Midbrain (tissue), 1 donor: ENCODE measurements at regions not wholly inside any gene's neighbourhood (a gene's known extent, or its start where the extent isn't known, plus 50 kb on each side); places are given as distances from the start of the nearest gene placed in this dataset.
"Not testable (repeated sequence)": the region's sequence is repeated elsewhere in the genome, so short reads cannot be mapped to it uniquely, and the experiment has no call there.

Source experiments
- DNase-seq: peaks from one replicate; lab custom pipeline; 2025; lab: John Stamatoyannopoulos, UW

DNA sequence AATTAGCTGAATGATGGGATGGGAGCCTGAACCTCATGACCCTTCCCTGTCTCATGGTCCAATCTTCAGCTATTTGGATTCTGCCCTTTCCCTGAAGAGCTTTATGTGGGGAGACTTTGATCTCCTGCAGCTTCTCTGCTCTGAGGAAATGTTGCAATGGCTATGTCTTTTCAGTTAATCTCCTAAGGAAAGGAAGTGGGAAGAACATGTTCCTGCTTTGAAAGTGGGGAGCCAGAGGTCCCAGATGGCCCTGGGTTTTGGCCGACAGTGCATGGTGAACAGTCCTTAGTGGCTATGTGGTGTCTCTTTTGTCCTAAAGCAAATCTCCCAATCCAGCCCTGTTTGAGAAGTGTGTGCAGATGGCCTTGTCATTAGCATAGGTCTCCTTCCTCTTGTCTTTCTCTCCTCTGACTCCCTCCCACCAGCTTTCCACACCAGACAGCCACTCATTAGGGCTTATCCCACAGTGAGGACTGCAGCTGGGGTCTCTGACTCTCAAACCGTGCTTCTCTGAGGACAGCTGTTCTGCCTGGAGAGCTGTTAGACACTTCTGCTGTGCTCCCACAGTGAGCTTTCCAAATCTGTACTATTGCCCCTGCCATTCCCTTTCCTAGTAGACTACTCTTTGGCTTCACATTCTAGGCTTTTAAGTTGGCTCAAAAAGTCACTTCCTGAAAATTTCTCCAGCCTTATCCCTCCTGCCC lies 365.8 kb upstream of the UMPS start:
- no peak for DNase-seq

DNA sequence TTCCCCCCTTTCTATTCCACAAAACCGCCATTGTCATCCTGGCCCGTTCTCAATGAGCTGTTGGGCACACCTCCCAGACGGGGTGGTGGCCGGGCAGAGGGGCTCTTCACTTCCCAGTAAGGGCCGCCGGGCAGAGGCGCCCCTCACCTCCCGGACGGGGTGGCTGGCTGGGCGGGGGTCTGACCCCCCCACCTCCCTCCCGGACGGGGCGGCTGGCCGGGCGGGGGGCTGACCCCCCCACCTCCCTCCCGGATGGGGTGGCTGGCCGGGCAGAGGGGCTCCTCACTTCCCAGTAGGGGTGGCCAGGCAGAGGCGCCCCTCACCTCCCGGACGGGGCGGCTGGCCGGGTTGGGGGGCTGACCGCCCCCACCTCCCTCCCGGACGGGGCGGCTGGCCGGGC lies 363.6 kb upstream of the UMPS start:
- not testable (repeated sequence) for DNase-seq

DNA sequence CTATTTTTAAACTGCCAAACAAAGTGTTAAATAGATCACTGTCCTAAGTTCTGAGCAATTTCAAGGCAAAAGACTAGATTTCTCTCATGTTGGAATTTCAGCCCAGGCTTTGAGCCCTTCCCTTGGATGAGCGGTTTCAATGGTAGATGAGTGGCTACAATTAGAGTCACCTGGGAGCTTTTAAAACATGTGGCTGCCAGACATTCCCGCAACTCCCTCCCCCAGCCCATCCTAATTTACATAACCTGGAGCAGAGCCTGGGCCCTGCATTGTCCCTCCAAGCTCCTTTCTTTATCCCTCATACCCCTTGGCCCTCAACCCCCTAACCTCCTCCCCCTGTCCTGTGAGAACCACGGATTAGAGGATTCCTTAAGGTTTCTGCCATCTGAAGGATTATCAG lies 357.5 kb upstream of the UMPS start:
- DNase-seq: no peak

DNA sequence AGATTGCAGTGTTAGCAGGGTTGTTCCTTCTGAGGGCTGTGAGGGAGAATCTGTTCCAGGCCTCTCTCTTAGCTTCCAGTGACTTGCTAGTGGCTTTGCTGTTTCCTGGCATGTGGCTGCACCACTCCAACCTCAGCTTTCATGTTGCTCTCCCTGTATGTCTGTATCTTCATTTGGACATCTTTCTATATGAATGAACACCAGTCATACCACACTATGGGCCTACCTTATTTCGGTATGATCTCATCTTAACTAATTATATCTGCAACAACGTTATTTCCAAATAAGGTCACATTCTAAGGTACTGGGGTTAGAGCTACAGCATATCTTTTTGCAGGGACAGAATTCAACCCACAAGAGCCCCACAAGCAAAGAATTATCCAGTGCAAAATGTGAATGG lies 356.7 kb upstream of the UMPS start:
- DNase-seq: no peak

DNA sequence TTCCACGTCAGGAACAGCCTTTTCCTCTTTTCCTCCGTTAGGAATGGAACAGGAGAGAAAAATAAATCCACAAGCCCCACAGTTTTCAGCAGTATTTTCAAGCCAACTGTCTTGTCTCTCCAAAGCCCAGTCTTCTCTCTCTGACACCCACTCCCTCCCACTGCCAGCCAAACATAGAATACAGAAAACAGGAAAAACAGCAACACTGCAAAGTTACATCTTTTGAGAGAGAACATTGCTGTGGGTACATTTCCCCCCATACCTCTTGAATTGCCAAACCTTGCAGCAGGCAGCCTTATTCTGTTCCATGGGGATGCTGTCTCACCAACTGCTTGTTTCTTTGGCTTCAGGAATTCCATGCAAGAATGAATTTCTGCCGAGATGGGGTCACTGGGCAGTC lies 355.7 kb upstream of the UMPS start:
- no peak for DNase-seq

DNA sequence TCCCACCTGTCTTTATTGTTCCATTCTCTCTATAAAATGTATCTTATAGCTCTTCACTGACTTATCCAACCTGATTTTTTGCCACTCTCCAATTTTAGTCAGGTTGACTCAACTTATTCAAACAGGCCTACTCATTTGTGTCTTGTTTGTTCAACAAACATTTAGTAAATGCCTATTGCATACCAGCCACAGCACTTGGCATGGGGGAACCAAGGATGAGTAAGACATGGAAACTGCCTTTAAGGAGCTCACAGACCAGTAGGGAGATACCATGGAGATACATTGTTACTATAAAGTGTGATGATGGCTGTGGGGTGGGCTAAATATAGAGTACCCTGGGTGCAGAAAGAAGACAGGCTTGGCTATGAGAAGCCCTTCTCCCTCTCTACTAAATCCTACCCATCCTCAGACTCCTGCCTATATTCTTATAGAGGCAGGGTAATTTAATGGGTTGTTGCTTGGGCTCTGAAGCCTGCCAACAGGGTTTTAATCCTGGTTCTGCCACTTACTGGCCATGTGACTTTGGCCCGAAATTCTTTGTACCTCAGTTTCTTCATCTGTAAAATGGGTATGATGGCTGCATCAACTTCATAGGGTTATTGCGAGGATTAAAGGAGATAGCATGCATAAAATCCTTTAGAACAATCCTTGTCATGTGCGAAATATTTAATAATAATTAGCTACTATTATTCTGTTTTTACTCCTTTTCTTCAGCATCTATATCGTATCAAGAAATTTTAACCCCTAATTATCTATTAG lies 348.5 kb upstream of the UMPS start:
- no peak for DNase-seq

DNA sequence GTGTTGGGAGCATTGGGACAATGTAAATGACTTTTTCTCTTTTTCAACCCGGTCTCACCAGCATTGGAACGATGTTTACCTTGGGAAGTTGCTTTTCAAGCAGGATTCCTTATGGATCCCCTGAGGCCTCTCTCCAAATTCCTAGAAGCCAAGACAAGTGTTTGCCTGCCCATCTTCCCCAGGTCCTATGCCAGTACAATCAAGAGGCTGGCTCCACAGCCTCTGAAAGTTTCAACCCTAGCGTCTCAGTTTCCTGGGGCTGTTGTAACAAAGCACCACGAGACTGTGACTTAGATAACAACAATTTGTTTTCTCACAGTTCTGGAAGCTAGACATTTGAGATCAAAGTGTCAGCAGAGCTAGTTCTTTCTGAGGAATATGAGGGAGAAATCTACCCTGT lies 347.2 kb upstream of the UMPS start:
- no peak for DNase-seq

DNA sequence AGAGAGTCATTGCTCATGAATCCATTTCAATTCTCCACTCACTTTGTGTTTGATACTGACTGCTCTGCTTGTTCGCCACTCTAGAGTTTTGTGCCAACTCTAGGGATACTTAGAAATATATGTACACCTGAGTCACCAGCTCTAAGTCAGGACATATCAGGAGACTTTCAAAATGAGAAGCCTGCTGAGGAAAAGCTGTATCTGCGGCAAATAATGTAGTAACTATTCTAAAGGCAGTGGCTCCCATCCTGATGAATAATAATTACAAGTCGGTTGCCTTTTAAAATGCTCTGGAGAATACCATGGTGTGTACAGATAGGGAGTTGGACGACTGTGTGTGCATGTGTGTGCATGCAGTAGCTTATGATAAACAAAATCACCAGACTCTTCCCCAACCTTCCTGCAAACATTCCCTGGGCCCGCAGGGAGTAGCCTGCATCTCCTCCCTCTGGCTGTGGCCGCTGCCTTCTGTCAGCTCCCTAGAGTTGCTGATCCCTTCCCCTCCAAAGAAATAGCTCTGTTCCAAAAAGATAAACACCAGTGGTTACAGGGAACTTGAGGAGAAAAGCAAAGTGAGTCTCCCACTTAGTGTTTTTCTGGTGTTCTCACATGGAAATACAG lies 346.3 kb upstream of the UMPS start:
- no peak for DNase-seq

DNA sequence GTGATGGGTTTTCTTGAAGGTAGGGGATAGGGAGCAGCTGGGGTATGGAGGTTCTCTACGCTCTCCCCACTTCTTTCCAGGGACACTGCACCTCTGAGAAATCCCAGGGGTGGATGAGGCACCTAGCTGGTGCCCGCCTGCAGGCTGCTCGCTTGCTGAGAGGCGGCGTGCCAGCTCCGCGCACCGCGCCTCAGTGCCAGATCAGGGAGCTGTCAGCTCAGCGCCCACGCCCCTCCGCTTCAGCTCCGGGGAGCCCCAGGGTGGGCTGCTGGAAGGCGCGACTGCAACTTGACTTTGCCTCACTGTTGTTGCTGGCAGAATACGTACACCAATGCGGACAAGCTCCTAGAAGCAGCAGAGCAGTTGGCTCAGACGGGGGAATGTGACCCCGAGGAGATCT lies 345.7 kb upstream of the UMPS start:
- DNase-seq: no peak

DNA sequence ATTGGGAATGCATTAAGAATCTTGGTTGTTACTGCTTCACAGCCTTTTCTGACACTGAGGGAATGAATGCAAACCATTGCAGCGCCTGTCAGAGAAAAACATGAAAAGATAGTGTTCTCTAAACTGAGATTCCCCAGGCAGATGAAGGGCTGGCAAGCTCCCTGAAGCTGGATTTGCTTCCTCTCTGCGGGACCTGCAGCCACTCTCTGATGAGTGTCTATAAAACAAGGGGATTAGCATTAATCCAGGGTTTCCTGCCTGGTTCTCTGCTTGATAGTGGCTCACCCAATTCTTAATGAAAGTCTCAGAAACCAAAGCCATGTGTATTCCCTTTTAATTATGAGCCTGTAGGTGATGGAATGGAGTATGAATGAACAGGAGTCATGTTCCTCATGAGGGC lies 344.3 kb upstream of the UMPS start:
- DNase-seq: no peak

DNA sequence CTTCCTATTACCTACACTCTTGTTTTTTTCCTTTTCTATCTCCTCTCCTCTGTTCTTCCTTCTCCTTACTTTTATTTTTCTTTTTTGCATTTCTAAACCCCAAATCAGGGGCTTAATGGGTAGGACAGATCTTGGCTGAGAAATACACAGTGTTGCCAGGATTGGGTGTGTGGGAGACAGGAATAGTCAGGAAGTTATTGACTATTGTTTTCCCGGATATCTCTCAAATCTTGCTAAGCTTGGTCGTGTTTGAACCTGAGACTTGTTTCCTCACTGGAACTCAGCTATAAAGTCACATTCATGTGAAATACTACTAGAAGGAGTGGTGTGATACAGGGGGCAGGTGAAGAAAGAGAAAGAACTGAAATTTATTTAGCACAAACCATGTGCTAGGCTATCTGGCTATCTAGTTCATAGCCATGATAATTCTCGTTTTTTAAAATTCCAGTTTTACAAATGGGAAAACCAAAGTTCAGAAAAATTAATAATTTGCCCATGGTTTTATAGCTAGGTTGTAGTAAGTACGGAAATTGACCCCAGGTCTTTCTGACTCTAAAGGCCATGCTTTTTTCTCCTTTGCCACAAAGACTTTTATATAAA lies 343.2 kb upstream of the UMPS start:
- no peak for DNase-seq

DNA sequence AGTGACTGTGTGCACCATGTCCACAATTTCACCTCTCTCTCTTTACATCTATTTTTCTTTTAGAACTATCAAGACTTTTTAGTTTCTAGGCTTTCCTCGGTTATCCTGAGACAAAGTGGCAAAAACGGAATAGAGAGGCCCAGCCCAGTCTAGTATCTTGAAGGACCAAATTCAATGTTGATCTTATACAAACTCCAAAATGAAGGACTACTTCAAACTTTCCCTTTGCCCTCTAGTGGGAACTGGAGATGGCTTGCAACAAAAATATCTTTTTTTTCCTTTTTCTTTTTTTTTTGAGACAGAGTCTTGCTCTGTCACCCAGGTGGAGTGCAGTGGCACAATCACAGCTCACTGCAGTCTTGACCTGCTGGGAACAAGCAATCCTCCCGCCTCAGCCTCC lies 338.5 kb upstream of the UMPS start:
- DNase-seq: no peak

DNA sequence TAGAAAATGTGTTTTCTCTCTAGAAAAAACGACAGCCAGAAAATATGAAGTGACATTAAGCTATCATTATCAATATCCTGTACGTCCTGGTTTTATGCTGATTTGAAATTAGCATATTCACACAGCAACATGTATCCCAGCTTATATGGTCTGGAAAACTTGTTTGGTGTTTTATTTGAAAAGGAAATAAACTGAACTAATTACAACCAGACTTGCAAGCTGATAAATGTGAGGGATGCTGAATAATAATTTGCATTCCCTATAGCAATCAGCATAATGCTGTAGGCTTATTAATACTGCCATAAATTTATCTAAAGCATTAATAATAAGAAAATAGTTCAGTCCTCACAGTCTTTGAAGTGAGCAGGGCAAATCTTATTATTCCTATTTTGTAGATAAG lies 336.9 kb upstream of the UMPS start:
- no peak for DNase-seq

DNA sequence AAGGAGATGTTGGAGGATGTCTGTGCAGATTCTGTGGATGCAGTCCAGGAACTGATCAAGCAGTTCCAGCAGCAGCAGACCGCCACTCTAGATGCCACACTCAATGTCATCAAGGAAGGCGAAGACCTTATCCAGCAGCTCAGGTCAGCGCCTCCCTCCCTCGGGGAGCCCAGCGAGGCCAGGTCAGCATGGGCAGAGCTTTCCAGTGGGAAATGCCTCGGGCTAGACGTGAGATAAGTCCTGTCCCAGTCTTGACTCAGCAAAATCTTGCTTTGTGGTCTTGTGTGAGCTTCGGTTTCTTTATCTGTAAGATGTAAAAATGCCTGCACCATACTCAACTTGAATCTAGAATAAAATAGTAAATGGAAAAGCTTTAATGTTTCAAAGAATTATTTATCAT lies 335.1 kb upstream of the UMPS start:
- DNase-seq: no peak

DNA sequence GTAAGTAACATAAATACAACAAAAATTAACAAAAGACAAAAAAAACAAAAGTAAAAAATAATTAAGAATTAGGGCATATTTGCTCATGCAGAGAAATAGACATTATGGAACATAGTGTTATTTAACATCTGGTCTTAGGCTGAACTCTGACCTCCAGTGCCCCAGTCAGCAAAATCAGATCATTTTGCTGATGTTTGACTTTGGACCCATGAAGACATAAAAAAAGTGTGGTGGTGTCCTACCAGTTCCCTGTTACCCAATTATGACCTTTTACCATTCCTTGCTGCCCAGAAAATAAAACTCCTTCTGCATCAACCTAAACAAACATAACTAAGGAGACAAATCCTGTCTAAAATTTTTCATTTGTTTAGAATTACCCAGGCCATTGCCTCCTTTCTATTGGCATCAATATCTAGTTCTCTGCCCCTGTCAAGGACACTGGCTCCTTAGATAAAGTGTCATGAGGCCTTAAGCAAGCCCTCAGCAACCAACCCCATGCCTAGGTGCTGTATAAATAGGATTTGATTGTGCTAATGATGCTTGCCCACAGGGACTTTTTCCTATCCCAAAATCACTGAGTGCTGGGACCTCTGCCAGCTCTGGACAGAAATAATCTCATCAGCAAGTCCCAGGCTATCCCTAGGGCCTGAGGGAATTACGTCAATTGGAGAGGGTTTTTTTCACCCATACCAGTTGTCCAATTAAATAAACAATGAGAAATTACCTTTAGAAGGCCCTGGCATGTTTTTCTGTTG lies 334.5 kb upstream of the UMPS start:
- no peak for DNase-seq

DNA sequence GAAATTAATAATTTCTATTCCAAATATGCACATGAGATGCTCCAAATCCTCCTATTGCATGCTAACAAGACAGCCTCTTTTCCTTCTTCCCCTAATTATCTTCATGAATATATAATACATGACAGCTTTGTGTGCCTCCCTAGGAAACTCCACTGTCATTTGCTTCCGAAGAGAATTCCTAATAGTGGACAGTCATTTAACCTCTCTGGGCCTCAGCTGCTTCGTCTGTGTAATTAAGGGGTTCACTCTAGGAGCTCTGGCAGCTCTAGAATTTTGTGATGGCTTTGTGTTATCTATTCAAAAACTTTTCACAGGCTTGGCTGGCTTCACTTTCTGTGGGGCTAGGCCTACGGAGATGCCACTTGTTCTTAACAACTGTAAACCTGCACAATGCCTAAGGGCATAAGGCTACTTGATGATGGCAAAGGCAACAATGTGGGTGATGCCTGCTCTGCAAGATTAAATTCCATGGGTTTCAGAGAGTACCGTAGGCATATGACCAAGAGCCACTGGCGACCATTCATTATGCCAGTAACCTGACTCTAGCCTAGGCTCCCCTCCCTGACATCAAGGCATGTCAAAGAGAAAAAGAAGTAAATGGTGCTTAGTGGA lies 333.8 kb upstream of the UMPS start:
- no peak for DNase-seq

DNA sequence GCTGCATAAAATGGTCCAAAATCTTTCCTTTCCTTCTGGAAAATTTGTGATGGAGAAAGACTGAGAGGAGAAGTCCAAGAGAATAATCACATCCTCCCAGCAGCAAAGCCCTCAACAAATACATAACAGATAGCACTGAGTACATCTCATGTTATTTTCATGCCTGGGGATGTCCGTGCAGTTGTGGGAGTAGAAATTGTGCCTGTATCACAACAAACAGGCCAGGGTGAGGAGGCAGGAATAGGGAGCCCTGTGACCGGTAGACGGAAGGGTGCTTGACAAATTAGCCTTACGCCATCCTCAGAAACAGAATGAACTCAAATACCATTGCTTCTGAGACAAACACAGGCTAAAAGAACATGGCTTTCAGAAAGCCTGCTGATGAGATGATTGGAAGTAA lies 333.2 kb upstream of the UMPS start:
- no peak for DNase-seq

DNA sequence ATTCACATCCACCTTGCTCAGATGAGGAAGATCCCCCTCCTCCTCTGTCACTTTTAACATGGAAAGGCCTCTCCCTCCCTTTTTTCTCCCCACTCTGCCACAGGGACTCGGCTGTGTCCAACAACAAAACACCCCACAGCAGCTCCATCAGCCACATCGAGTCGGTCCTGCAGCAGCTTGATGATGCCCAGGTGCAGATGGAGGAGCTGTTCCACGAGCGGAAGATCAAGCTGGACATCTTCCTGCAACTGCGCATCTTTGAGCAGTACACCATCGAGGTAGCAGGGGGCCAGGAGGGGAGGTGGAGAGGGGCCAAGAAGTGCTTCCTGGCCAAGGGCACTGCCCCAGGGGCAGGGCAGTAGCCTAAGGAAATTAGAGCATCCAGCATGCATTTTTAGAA lies 331.7 kb upstream of the UMPS start:
- DNase-seq: no peak

DNA sequence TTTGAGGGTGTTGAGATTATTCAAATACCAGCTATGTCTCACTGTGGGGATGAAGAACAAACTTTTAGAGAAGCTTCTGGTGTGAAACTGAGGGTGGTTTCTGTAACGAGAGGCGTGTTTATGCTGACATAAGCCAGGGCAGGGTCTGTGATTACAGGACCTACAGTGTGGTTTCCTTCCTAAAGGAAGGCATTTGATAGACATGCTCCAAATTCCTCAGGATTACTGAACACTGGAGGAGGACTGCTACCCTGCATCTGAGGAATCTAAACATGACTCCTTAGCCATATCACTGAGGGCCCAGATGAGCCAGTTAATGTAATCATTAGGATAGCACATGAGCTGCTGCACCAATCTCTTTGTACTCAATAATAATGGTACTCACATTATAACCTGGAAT lies 328.4 kb upstream of the UMPS start:
- DNase-seq: no peak

DNA sequence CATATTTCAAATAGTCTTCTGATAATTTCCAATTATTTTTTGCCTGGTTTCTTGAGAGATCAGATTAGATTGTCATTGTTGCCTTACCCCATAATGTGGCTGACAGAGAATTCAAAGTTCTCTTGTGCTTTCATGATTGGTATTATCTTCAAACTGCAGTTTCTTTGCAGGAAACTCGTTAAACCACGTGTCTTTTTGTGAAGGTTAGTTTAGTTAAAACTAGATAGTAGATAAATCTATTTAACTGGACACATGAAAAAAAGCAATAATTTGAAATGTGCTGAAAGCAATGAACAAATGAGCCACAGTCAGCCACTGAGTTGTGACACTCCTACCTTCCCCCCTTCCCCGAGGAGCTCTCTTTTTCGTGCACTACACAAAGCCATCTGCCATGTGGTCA lies 327.5 kb upstream of the UMPS start:
- no peak for DNase-seq

DNA sequence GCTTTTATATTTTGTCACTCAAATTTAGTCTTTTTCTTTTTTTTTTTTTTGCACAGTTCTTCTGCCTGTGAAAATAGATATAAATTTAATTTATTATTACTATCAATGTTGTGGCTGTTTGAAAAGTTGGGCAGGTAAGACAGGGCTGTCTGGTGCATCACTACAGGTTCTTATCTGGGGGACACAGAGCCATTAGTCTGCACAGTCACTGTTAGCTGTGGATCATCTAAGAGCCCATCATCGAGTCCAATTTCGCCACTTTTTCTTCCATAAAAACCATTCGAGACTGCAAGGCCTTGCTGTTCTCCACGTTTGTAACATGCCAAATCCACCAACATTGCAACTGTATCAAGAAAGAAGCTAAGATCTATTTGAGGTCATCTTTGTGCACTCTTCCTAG lies 325.6 kb upstream of the UMPS start:
- DNase-seq: no peak

DNA sequence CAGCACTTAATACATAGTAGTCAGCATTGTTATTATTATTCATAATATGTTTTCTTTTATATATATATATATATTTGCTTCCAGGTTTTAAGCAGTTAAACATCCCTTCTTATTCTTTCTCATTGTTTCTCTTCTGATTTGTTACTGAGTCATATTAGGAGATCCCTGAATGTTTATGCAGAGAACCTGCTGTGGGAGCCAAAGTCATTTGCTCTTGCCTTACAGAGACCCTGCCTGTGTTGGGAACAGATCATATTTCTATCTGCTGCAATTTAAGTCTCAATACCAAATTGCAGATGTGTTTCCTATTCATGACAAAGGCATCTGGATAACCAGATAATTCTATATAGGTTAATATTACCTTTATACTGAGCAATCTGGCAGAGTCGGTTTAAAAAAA lies 323.0 kb upstream of the UMPS start:
- DNase-seq: no peak
